G401 (cell line): ENCODE measurements at regions not wholly inside any gene's neighbourhood (a gene's known extent, or its start where the extent isn't known, plus 50 kb on each side); places are given as distances from the start of the nearest gene placed in this dataset.

ENCODE experiments used
- DNase-seq: peaks from one replicate; pipeline ENCODE4 v3.0.0-alpha.2; 2015; ENCODE audit warnings: low spot score
- in situ Hi-C: cut with HindIII; loops from 2 replicates; pipeline ENCODE4 v1.10.0; 2016; ENCODE audit warnings: low sequenced_read_pairs, mixed read lengths

- no peak for DNase-seq
- in situ Hi-C loops, result no loop called here
Observed at GRCh38 chr9:26459959-26460358, 432.6 kb downstream of the CAAP1 start.

DNA sequence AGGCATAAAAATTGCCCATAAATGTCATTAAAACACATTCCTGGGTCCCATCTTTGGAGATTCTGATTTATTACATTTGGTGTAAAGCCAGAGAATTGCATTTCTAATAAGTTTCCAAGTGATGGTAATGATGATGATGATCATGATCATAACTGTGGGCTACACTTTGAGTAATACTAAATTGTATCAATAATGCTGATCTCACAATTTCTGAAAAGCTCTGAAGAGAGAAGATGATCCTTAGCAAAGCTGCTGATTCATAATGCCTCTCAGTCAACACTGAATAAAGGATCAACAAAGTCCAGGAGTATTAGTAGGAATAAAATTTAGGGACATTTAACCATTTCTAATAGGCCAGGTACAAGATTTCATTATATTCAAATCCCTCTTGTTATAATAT, 434.5 kb downstream of the CAAP1 start:
- in situ Hi-C loops, result no loop called here
- no peak for DNase-seq

GRCh38 chr9:26457151-26457550, 435.5 kb downstream of the CAAP1 start:
- no peak for DNase-seq
- in situ Hi-C loops, result no loop called here

DNA sequence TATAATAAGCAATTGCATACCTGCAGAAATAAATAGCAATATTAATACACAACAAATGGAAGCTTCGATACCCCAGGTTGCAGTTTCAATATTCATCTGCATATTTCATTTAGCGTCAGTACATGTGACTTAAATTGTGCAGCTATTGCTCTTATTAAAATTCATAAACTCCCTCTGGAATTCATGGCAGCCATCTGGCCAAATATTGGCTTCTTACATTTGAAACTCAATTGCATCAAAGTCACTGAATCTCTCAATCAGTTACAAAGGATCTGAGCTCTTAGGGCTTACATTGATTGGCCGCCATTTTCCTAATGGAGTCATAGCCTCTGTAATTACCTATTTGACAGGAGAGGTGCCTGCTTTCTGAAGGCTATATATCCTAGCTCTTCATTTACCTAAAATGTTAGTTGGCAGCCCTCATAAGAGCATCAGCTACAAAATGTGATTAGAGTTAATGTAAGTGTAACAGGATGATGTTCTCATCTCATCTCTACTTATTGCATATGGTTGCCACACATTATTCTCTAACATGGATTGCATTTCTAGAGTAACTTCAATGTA, 453.5 kb downstream of the CAAP1 start:
- in situ Hi-C loops, result no loop called here
- no peak for DNase-seq

DNA sequence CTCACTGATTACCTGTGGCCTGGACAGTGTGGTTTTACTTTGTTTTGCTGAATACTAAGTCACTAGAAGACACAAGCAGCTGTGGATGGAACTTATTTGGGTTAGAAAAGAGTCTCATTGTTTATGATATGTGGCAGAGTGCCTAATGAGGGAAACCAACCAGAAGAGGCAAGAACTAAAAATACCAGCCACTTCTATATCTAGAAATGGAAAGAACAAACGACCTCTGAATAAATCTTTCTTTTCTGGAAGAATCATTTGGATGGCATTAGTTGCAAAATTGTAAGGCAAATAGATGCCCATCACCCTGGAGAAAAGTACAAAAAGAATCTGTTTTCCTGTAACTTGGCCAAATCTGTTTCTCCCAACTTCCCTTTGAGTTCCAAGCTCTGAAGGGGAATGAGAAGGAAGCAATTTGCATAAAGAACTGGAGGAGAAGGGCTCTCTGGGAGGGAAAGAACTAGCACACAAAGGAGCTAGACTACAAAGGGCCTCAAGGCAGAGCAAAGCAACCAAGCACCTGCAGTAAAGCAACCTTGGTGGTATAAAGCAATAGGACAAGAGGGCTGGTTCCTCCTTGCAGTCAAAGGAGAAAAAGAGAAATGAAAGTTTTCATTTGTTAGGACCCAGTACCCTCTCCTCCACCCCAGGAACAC, 455.4 kb downstream of the CAAP1 start:
- in situ Hi-C loops, result no loop called here
- DNase-seq, result peak; percentile 24

DNA sequence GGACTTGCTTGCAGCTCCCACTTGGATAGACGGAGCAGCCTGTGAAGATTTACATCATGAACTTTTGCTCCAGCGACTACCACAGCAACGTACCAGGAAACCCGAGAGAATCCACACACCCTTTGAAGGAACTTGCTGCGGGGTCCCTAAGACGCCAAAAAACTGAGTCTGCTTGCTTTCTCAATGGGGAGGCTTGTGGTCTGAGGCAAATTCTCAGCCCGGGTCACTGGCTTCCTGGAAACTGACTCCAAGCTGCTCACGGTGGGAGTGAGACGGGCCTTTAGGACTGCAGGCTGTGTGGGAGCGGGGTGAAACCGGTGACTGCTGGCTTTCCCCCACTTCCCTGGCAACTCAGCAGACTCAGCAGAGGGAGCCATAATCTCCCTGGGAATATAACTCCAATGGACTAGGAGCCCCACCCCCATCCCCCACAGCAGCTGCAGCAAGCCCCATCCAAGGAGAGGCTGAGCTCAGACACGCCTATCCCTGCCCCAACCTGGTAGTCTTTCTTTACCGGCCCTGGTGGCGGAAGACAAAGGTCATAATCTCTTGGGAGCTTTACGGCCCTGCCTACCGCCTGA, 466.0 kb downstream of the CAAP1 start:
- in situ Hi-C loops, result no loop called here
- DNase-seq, result no peak

GRCh38 chr9:26418480-26418879, 474.1 kb downstream of the CAAP1 start:
- in situ Hi-C loops, result no loop called here
- no peak for DNase-seq

DNA sequence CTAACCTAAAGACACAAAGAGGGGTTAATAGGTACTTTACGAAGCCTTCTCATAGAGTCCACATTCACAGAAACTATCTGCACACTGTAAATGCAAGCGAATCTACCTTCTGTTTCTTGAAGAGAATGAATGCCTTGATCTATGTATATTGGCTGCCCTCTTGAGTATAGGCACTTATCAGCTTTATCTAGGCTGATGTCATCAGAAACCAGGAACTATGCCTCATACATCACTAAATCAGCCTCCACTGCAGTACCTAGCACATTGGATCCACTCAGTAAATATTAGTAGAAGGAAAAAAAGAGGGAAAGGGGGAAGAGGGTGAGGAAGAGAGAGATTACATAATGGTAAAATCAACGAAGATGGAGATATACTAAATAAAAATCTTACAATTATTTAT, 477.1 kb downstream of the CAAP1 start:
- in situ Hi-C loops, result no loop called here
- DNase-seq, result no peak

GRCh38 chr9:26413611-26414010, 479.0 kb downstream of the CAAP1 start:
- in situ Hi-C loops, result no loop called here
- DNase-seq, result no peak

DNA sequence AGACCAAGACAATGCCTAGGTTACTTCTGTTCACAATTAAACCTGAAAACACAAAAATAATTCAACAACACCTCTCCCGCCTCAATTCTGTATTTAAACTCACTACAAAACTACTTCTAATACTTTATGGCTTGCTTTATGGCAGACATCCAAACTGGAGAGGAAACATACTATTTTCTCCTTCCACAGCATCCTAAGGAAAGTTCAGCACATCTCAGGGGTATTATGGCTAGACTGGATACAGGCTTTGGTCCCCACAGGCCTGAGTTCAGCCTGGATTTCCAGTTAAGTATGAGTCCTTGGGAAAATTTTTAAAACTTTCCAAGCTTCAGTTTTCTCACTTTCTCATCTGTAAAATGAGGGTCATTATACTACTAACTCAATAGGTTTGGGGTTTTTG, 480.2 kb downstream of the CAAP1 start:
- DNase-seq, result no peak
- in situ Hi-C loops, result no loop called here

GRCh38 chr9:26406676-26407075, 485.9 kb downstream of the CAAP1 start:
- peak; percentile 3 for DNase-seq
- in situ Hi-C loops, result no loop called here

DNA sequence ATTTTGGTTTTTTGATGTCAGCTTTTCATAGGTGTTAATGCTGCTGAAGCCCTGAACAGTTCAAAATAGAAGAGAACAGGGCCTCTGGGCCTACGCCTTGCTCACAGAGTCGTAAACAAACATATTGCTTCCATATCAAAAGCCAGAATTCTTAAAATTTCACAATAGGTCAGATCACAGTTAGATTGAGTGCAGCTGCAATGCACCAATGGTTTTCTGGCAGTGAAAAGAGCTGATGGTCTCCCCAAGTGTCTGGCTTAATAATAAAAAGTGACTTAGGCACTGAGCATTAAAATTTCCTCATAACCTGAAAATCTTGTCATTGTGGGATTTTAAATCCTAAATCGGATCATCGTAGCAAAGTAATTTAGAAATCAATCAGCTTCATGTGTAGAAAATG, 493.0 kb downstream of the CAAP1 start:
- in situ Hi-C loops, result no loop called here
- no peak for DNase-seq

DNA sequence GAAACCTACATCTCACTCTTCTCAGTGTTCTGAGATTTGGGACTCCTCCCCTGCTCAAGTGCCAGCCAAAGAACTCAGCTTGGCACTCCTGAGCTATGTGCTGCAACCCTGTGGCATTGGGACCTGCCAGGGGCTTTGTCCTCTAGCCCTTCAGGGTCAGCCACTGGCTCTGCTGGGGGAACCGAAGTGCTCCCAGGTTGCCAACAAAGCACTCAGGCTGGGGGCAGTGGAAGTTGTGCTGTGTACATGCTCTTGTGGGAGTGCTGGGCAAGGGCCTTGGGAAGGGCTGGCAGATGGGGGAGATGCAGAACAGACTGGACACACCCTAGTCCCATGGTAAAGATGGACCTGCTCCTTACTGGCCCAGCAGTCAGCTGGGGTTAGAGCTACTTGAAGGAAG, 498.6 kb downstream of the CAAP1 start:
- no peak for DNase-seq

DNA sequence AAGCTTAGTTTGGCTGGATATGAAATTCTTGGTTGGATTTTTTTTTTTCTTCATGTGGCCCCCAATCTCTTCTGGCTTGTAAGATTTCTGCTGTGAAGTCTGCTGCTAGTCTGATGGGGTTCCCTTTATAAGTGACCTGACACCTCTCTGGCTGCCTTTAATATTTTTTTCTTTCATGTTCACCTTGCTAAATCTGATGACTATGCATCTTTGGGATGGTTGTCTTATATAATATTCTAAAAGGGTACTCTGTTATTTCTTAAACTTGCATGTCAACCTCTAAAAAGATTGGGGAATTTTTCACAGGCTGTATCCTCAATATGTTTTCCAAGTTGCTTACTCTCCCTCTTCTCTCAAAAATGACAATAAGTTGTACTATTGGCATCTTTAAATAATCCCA, 500.0 kb downstream of the CAAP1 start:
- in situ Hi-C loops, result no loop called here
- no peak for DNase-seq

More for the DNA sequence above, 498.6 kb downstream of the CAAP1 start:
- in situ Hi-C loops, result no loop called here

- DNase-seq, result no peak
- in situ Hi-C loops, result no loop called here
Observed at GRCh38 chr9:26391036-26391435, 501.6 kb downstream of the CAAP1 start.

DNA sequence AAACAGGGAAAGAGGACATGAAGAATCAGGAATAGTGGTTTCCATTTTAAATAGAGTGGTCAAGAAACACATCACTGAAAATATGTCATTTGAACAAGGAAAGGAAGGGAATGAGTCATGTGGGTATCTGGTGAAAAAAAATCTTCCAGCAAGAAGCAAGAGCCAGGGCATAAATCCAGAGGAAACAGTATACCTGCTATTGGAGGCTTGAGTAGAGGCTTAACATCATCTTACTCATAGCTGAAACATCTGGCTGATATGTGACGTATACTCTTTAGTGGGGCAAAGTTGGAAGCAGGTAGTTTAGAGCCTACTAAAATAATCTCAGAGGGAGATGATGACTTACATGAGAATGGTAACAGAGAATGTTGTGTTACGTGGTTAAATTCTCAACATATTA, 517.2 kb downstream of the CAAP1 start:
- in situ Hi-C loops, result no loop called here
- no peak for DNase-seq

GRCh38 chr9:26373616-26374015, 519.0 kb downstream of the CAAP1 start:
- in situ Hi-C loops, result no loop called here
- no peak for DNase-seq

DNA sequence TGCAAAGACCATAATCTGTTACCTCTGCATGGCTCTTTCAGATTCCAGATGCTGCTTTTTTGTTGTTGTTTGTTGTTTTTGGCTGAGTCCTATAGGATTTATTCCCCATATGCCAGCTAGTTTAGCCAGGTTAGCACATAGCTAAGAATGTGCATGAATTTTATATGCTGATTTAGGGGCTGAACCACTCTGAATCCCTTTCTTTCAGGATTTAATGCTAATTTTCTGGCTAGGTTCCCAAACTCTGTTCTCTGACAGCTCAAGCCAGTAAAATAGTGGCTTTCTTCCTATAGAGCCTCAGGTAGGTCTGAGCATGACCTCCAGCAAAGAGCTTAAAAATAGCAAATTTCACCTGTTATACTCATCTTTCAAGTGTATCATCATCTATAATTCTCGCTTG, 521.4 kb downstream of the CAAP1 start:
- in situ Hi-C loops, result no loop called here

DNA sequence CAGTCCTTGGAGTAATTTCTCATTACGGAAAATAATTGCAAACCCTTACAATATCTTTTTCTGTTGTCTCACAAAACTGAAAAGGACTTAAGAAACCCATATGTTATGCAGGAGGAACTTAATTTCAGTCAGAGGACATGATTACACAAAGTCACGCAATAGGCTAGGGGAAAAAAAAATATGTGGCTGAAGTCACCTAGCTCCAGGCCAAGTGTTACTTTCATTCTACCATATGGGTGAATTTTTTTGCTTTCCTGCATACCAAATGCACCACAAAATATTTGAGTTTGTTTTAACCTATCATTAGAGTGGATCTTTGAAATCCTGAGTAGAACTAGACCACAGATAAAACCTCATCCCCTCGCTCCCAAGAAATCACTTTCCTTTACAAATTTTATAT, 523.5 kb downstream of the CAAP1 start:
- in situ Hi-C loops, result no loop called here
- DNase-seq, result no peak

More for the DNA sequence above, 521.4 kb downstream of the CAAP1 start:
- no peak for DNase-seq

DNA sequence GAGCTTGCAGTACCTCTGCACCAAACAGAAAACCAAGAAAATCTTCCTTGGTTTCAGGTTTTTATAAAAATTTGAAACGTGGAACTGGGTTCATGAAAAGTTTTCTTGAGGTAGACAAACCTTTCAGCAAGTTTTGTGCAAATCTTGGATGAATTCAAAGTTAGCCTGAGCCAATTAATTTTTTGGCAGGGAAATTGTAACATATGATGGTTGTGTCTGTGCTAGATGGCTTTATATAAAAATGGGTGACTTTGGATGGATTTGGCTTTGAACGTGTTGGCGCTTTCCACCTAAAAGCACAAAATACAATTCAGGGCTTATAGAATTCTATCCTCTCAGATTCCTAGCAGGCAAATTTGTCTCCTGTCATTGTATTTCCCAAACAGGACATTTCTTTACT, 524.4 kb downstream of the CAAP1 start:
- DNase-seq, result no peak
- in situ Hi-C loops, result no loop called here

- DNase-seq, result no peak
- in situ Hi-C loops, result no loop called here
Observed at GRCh38 chr9:26361010-26361409, 531.6 kb downstream of the CAAP1 start.
